ENCODE measurements at regions not wholly inside any gene's neighbourhood (a gene's known extent, or its start where the extent isn't known, plus 50 kb on each side); places are given as distances from the start of the nearest gene placed in this dataset.
"Not testable (repeated sequence)": the region's sequence is repeated elsewhere in the genome, so short reads cannot be mapped to it uniquely, and the experiment has no call there.

DNA sequence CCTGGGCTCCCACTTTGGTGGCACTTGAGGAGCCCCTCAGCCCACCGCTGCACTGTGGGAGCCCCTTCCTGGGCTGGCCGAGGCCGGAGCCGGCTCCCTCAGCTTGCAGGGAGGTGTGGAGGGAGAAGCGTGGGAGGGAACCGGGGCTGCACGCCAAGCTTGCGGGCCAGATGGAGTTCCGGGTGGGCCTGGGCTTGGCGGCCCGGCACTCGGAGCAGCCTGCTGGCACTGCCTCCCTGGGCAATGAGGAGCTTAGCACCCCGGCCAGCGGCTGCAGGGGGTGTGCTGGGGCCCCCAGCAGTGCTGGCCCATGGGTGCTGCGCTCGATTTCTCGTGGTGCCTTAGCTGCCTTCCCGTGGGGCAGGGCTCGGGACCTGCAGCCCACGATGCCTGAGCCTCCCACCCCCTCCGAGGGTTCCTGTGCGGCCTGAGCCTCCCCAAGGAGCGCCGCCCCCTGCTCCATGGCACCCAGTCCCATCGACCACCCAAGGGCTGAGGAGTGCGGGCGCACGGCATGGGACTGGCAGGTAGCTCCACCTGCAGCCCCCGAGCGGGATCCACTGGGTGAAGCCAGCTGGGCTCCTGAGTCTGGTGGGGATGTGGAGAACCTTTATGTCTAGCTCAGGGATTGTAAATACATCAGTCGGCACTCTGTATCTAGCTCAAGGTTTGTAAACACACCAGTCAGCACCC, 1068.5 kb downstream of the ROBO2 start:
- WGBS (ENCODE audit: insufficient coverage): 96% methylated on average over 30 of the region's 31 CpGs
- H3K27me3 ChIP-seq (ENCODE audit: control insufficient read depth, insufficient read depth, low read length); H3K27ac ChIP-seq (ENCODE audit: low read depth, low read length); DNase-seq (ENCODE audit: low read depth in 4 of 6, low spot score in 6 of 6); H3K4me1 ChIP-seq (ENCODE audit: control insufficient read depth, insufficient read depth, low read length); H3K9me3 ChIP-seq (ENCODE audit: control insufficient read depth, insufficient read depth, low read length); H3K4me3 ChIP-seq (ENCODE audit: low read depth, low read length); H3K36me3 ChIP-seq (ENCODE audit: control insufficient read depth, insufficient read depth, low read length): not testable (repeated sequence)

DNA sequence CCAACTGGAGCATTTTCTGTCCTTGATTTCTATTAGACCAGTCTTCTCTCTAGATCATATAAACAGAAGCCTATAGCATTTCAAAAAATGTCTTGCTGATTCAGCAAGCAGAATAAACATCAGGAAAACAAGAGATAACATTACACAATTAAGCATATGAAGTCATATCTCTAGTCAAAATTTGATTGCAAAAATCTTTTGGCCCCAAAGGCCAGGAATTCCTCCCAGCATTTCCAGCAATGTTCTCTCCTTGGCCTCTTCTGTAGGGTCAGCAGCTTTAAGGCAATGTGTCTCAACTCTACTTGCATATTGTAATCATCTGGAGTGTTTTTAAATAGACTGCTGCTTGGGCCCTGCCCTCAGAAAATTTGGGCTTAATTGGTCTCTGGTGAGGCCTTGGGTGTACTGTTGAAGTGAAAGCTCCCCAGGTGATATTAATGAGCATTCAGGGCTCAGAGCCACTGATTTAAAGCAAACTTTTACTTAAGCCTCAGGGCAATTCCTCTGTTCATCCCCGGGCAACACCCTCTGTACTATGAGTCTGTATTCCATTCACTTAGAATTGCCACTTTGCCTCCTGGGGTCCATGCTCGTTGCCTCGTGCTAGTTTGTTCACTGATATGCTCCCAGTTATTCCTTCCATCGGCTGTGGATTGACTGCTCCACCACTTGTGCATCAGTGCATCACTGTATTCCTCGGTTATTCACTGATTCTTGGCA, 1072.6 kb downstream of the ROBO2 start:
- H3K4me3 ChIP-seq (ENCODE audit: low read depth, low read length): no peak overlapping the region
- DNase-seq (ENCODE audit: low read depth in 4 of 6, low spot score in 6 of 6): no peak
- no peaks in the 10 kb centered on the region for H3K4me1 ChIP-seq (ENCODE audit: control insufficient read depth, insufficient read depth, low read length)
- no peaks in the 10 kb centered on the region for H3K36me3 ChIP-seq (ENCODE audit: control insufficient read depth, insufficient read depth, low read length)
- H3K9me3 ChIP-seq (ENCODE audit: control insufficient read depth, insufficient read depth, low read length): no peaks in the 10 kb centered on the region
- no peak overlapping the region for H3K27ac ChIP-seq (ENCODE audit: low read depth, low read length)
- H3K27me3 ChIP-seq (ENCODE audit: control insufficient read depth, insufficient read depth, low read length): no peaks in the 10 kb centered on the region
- 71% methylated on average over 5 of the region's 5 CpGs for WGBS (ENCODE audit: insufficient coverage)

DNA sequence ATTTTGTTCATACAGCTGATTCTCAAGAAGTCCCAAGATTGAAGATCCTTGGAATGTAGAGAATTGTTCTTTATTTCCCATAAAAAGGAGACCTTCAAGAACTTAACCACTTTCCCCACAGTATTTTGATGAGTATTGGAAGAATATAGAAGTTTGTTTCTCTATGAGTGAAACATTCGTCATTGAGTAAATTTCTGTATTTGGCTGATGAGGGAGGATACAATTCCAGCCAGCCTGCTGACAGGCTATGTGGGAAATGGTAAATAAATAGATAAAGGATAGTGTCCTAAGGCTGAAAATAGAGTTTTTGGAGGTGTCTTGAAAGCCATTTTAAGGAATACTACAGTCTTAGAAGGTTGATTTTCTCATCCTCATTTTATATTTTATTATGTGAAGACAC, 1076.1 kb downstream of the ROBO2 start:
- H3K27me3 ChIP-seq (ENCODE audit: control insufficient read depth, insufficient read depth, low read length): no peaks in the 10 kb centered on the region
- H3K4me3 ChIP-seq (ENCODE audit: low read depth, low read length): no peak overlapping the region
- no peaks in the 10 kb centered on the region for H3K9me3 ChIP-seq (ENCODE audit: control insufficient read depth, insufficient read depth, low read length)
- no peak overlapping the region for H3K27ac ChIP-seq (ENCODE audit: low read depth, low read length)
- H3K36me3 ChIP-seq (ENCODE audit: control insufficient read depth, insufficient read depth, low read length): no peaks in the 10 kb centered on the region
- no peaks in the 10 kb centered on the region for H3K4me1 ChIP-seq (ENCODE audit: control insufficient read depth, insufficient read depth, low read length)
- DNase-seq (ENCODE audit: low read depth in 4 of 6, low spot score in 6 of 6): no peak
- 100% methylated on average over 1 of the region's 1 CpG for WGBS (ENCODE audit: insufficient coverage)

DNA sequence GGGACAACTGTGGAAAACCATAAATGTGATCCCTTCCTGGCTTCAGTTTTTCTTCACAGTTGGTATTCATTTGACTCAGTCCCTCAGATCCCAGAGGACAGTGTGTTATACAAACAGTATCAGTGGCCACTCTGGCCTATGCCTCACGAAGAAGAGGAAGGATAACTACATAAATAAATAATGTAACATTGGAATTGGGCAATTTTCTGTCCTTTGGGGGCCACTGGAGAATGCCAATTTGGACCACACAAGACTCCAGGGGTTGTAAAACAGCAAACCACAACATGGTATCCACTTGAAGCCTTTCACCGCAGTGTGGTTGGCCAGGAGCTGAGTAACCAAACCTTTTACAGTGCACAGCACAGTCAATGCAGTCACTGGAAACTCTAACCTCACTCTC, 1077.0 kb downstream of the ROBO2 start:
- Histone ChIP-seq H3K27me3 (ENCODE audit: control insufficient read depth, insufficient read depth, low read length) (no peaks in the 10 kb centered on the region), H3K4me3 (ENCODE audit: low read depth, low read length) (no peak overlapping the region), H3K36me3 (ENCODE audit: control insufficient read depth, insufficient read depth, low read length) (no peaks in the 10 kb centered on the region), H3K27ac (ENCODE audit: low read depth, low read length) (no peak overlapping the region), H3K4me1 (ENCODE audit: control insufficient read depth, insufficient read depth, low read length) (no peaks in the 10 kb centered on the region), H3K9me3 (ENCODE audit: control insufficient read depth, insufficient read depth, low read length) (no peaks in the 10 kb centered on the region)
- no peak for DNase-seq (ENCODE audit: low read depth in 4 of 6, low spot score in 6 of 6)
- 75% methylated on average over 1 of the region's 2 CpGs for WGBS (ENCODE audit: insufficient coverage)

DNA sequence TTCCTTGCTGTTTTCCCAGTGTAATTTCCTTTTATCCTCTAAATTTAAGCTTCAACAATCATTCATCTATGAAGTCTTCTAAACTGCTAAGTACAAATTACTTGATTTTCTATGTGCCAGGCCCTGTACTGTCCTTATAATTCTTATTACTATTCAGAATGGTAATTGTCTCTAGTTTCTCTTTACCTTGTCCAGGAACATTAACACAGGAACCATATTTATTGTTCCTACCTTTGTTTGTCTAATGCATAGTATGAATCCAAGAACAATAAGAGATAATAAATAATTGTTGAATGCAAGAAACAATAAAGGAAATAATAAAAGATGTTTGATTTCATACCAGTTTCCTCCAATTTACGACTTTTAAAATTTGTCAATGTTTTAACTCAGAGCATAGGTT, 1083.2 kb downstream of the ROBO2 start:
- H3K27me3 ChIP-seq (ENCODE audit: control insufficient read depth, insufficient read depth, low read length): no peaks in the 10 kb centered on the region
- no peaks in the 10 kb centered on the region for H3K36me3 ChIP-seq (ENCODE audit: control insufficient read depth, insufficient read depth, low read length)
- WGBS (ENCODE audit: insufficient coverage): no CpG with 5 or more reads among the region's 1 CpG

DNA sequence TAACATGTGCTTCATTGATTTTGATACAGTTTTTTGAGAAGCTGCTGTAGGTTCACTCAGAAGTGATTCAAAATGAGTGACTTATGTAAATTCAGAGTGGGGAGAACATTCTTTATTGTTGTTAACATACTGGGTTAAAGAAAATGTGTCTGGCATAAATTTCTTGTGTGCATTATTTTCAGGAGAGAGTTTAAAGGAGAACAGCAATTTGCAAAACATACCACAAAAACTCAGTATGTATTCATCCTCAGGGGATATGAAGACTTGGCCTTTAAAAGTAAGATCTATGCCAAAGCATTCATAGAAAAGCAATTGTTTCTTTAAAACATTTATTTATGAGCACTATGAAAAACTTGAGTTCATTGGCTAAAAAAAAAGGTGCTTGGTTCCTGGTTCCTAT, 1089.8 kb downstream of the ROBO2 start:
- Histone ChIP-seq H3K27ac (ENCODE audit: low read depth, low read length) (no peak overlapping the region), H3K27me3 (ENCODE audit: control insufficient read depth, insufficient read depth, low read length) (no peaks in the 10 kb centered on the region)
- DNase-seq (ENCODE audit: low read depth in 4 of 6, low spot score in 6 of 6): peak in 1 of 6 donors; percentile 24

More for the DNA sequence above, 1083.2 kb downstream of the ROBO2 start:
- no peaks in the 10 kb centered on the region for H3K9me3 ChIP-seq (ENCODE audit: control insufficient read depth, insufficient read depth, low read length)
- H3K4me1 ChIP-seq (ENCODE audit: control insufficient read depth, insufficient read depth, low read length): no peaks in the 10 kb centered on the region
- H3K27ac ChIP-seq (ENCODE audit: low read depth, low read length): no peak overlapping the region
- no peak overlapping the region for H3K4me3 ChIP-seq (ENCODE audit: low read depth, low read length)
- no peak for DNase-seq (ENCODE audit: low read depth in 4 of 6, low spot score in 6 of 6)

DNA sequence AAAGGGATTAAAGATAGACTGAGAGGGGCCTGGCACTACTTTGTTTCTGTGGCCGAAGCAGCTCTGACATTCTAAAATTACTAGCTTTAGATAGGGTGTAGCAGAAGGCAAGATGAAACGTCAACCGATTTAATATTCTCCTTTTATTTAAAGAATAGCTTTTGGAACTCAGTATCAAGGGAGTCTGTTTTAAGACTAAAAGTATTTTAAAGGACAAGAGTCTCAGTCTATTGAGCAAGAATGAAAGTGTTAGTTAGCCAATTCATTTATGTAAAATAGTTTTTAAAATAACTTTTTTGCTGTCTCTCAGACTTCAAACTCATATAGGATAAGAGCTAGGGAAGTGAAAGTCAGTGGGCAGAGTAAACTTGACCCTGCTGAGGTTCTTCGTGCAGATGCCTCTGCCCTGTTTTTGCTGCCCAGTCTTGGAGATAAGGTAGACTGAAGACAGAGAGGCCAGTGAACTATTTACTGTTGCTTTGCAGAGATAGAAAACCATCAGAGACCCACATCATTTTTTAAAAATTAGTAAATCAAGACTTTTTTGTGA, 1090.9 kb downstream of the ROBO2 start:
- Histone ChIP-seq H3K9me3 (ENCODE audit: control insufficient read depth, insufficient read depth, low read length) (no peaks in the 10 kb centered on the region), H3K4me3 (ENCODE audit: low read depth, low read length) (no peak overlapping the region), H3K4me1 (ENCODE audit: control insufficient read depth, insufficient read depth, low read length) (no peaks in the 10 kb centered on the region), H3K27ac (ENCODE audit: low read depth, low read length) (no peak overlapping the region), H3K36me3 (ENCODE audit: control insufficient read depth, insufficient read depth, low read length) (no peaks in the 10 kb centered on the region), H3K27me3 (ENCODE audit: control insufficient read depth, insufficient read depth, low read length) (no peaks in the 10 kb centered on the region)
- no CpG with 5 or more reads among the region's 4 CpGs for WGBS (ENCODE audit: insufficient coverage)
- no peak for DNase-seq (ENCODE audit: low read depth in 4 of 6, low spot score in 6 of 6)

More for the DNA sequence above, 1089.8 kb downstream of the ROBO2 start:
- Histone ChIP-seq H3K36me3 (ENCODE audit: control insufficient read depth, insufficient read depth, low read length) (no peaks in the 10 kb centered on the region), H3K9me3 (ENCODE audit: control insufficient read depth, insufficient read depth, low read length) (no peaks in the 10 kb centered on the region), H3K4me1 (ENCODE audit: control insufficient read depth, insufficient read depth, low read length) (no peaks in the 10 kb centered on the region), H3K4me3 (ENCODE audit: low read depth, low read length) (no peak overlapping the region)

DNA sequence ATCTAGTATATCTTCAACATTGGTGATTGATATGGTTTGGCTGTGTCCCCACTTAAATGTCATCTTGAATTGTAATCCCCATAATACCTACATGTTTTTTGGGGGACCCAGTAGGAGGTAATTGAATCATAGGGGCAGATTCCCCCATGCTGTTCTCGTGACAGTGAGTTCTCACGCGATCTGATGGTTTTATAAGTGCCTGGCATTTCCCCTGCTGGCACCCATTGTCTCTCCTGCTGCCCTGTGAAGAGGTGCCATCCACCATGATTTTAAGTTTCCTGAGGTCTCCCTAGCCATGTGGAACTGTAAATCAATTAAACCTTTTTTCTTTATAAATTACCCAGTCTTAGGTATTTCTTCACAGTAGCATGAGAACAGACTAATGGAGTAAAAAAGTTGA, 1094.6 kb downstream of the ROBO2 start:
- H3K36me3 ChIP-seq (ENCODE audit: control insufficient read depth, insufficient read depth, low read length): no peaks in the 10 kb centered on the region
- DNase-seq (ENCODE audit: low read depth in 4 of 6, low spot score in 6 of 6): no peak
- H3K4me3 ChIP-seq (ENCODE audit: low read depth, low read length): no peak overlapping the region
- H3K27me3 ChIP-seq (ENCODE audit: control insufficient read depth, insufficient read depth, low read length): no peaks in the 10 kb centered on the region
- H3K4me1 ChIP-seq (ENCODE audit: control insufficient read depth, insufficient read depth, low read length): no peaks in the 10 kb centered on the region
- WGBS (ENCODE audit: insufficient coverage): 90% methylated on average over 3 of the region's 3 CpGs
- no peaks in the 10 kb centered on the region for H3K9me3 ChIP-seq (ENCODE audit: control insufficient read depth, insufficient read depth, low read length)
- H3K27ac ChIP-seq (ENCODE audit: low read depth, low read length): no peak overlapping the region

DNA sequence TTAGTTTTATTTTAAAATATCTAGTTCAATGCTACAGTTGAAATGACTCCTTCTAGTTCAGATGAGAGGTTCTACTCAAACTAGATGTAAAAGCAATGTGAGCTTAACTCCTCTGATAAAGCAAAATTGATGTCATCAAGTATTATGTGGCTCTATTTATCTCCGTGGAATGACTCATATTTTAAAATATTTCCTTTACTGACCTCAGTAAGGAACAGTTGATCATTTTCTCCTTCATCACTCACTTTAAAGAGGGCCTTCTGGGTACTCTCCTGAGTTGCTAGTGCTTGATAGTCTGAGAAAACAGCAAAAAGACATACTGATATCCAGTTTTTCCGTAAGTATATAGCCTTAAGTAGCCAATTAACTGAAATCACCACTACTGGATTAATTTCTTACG, 1099.3 kb downstream of the ROBO2 start:
- Histone ChIP-seq H3K9me3 (ENCODE audit: control insufficient read depth, insufficient read depth, low read length) (no peaks in the 10 kb centered on the region), H3K4me3 (ENCODE audit: low read depth, low read length) (no peak overlapping the region), H3K27me3 (ENCODE audit: control insufficient read depth, insufficient read depth, low read length) (no peaks in the 10 kb centered on the region), H3K4me1 (ENCODE audit: control insufficient read depth, insufficient read depth, low read length) (no peaks in the 10 kb centered on the region), H3K27ac (ENCODE audit: low read depth, low read length) (no peak overlapping the region), H3K36me3 (ENCODE audit: control insufficient read depth, insufficient read depth, low read length) (no peaks in the 10 kb centered on the region)
- WGBS (ENCODE audit: insufficient coverage): no CpG with 5 or more reads among the region's 3 CpGs
- DNase-seq (ENCODE audit: low read depth in 4 of 6, low spot score in 6 of 6): no peak

DNA sequence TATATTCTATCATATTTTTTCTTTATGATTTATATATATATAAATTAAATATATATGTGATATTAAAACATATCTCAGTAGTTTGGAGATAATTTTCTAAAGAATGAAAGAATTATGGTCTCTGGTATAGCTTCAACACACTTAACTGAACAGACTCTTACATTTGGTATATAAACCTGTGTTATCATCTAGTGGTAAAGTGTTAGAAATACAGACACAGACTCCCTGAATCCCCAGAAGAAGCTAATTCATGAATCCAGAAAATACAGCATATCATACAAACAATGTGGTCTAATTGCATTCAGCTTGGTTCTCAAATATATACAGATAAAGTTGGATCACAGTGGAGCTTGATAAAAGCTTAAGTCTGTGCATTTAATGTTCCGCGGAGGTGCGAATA, 1100.4 kb downstream of the ROBO2 start:
- Histone ChIP-seq H3K9me3 (ENCODE audit: control insufficient read depth, insufficient read depth, low read length) (no peaks in the 10 kb centered on the region), H3K36me3 (ENCODE audit: control insufficient read depth, insufficient read depth, low read length) (no peaks in the 10 kb centered on the region), H3K4me1 (ENCODE audit: control insufficient read depth, insufficient read depth, low read length) (no peaks in the 10 kb centered on the region), H3K27me3 (ENCODE audit: control insufficient read depth, insufficient read depth, low read length) (no peaks in the 10 kb centered on the region), H3K27ac (ENCODE audit: low read depth, low read length) (no peak overlapping the region), H3K4me3 (ENCODE audit: low read depth, low read length) (no peak overlapping the region)
- DNase-seq (ENCODE audit: low read depth in 4 of 6, low spot score in 6 of 6): no peak
- WGBS (ENCODE audit: insufficient coverage): no CpG with 5 or more reads among the region's 3 CpGs

Measured in spinal cord (tissue), 9 donors.